ENCODE measurements at regions not wholly inside any gene's neighbourhood (a gene's known extent, or its start where the extent isn't known, plus 50 kb on each side); places are given as distances from the start of the nearest gene placed in this dataset.

DNA sequence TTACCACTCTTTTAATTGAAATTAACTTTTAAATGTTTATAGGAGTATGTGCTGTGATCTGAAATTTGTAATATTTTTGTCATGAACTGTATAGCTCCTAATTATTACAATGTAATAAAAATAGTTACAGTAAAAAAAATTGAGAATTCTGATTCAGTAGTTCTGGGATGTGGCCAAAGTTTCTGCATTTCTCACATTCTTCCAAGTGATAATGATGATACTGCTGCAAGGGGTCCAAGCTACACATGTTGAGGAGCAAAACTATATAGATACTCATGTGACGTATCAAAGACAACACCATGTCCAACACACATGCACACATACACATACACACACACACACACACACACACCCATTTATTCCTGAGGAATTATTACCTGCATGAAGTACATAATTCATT, 71.0 kb upstream of the FAM83B start:
- Histone ChIP-seq H3K36me3 (ENCODE audit: control insufficient read depth, insufficient read depth, low read length) (no peaks in the 10 kb centered on the region), H3K9me3 (replicated peaks; ENCODE audit: control insufficient read depth, low read depth, low read length) (no peaks in the 10 kb centered on the region), H3K27me3 (ENCODE audit: control insufficient read depth, insufficient read depth, low read length) (no peaks in the 10 kb centered on the region), H3K27ac (ENCODE audit: low read length) (no peak overlapping the region), H3K4me1 (ENCODE audit: control insufficient read depth, insufficient read depth, low read length) (no peaks in the 10 kb centered on the region), H3K4me3 (ENCODE audit: low read length) (no peak overlapping the region)
- no CpG with 5 or more reads among the region's 1 CpG for WGBS (ENCODE audit: insufficient coverage)
- no peak for DNase-seq

DNA sequence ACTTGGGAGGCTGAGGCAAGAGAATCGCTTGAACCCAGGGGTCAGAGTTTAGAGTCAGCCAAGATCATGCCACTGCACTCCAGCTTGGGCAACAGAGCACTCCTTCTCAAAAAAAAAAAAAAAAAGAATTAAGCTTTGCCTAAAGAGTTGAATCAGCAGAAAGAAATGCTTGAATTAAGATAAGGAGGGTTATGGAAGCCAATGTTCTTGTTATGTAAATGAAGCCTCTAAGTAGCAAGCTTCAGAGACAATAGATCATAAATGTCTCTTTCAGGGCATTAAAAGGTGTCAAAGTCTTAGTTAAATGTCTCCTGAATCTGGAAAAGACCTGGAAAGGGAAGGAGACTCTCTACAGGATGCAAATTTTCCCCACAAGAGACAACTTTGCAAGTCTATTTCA, 69.7 kb upstream of the FAM83B start:
- H3K4me3 ChIP-seq (ENCODE audit: low read length): no peak overlapping the region
- H3K27me3 ChIP-seq (ENCODE audit: control insufficient read depth, insufficient read depth, low read length): no peaks in the 10 kb centered on the region
- DNase-seq: no peak
- no CpG with 5 or more reads among the region's 1 CpG for WGBS (ENCODE audit: insufficient coverage)
- H3K4me1 ChIP-seq (ENCODE audit: control insufficient read depth, insufficient read depth, low read length): no peaks in the 10 kb centered on the region
- H3K27ac ChIP-seq (ENCODE audit: low read length): no peak overlapping the region
- H3K9me3 ChIP-seq (replicated peaks; ENCODE audit: control insufficient read depth, low read depth, low read length): no peaks in the 10 kb centered on the region
- H3K36me3 ChIP-seq (ENCODE audit: control insufficient read depth, insufficient read depth, low read length): no peaks in the 10 kb centered on the region

DNA sequence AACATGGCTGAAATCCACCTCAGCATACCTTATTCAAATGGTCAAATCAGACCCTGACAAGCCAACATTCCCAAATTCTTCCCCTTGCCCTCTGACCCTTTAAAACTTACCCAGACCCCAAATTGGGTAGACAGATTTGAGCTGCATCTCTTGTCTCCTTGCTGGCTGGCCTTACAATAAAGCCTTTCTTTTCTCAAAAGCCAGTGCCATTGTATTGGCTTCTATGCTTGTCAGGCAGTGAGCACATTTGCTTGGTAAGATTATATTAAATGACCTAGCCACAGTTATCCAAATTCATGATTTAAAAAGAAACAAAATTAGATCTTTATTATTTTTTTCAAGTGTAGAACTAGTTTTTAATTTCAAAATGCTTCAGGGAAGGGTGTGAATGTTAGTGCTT, 67.8 kb upstream of the FAM83B start:
- Histone ChIP-seq H3K27ac (ENCODE audit: low read length) (no peak overlapping the region), H3K36me3 (ENCODE audit: control insufficient read depth, insufficient read depth, low read length) (no peaks in the 10 kb centered on the region), H3K9me3 (replicated peaks; ENCODE audit: control insufficient read depth, low read depth, low read length) (no peaks in the 10 kb centered on the region), H3K4me3 (ENCODE audit: low read length) (no peak overlapping the region), H3K4me1 (ENCODE audit: control insufficient read depth, insufficient read depth, low read length) (no peaks in the 10 kb centered on the region), H3K27me3 (ENCODE audit: control insufficient read depth, insufficient read depth, low read length) (no peaks in the 10 kb centered on the region)
- DNase-seq: no peak

DNA sequence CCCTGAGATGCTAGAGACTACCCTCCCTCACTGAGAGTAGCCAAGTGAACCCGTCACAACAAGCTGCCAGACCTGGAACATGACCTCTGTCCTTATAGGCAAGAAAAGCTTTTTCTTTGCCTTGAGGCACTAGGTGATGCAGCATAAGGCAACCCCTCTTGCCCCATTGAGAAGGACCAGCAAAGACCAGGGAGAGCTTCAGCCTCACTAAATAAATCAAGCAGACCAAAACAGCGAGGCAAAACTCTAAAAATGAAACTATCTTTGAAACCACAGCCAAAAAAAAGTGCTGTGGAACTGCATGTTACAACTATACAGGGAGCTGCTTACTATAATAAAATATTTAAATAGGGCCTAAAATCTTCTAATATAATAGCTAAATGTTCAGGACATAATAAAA, 62.6 kb upstream of the FAM83B start:
- no peak for DNase-seq
- Histone ChIP-seq H3K36me3 (ENCODE audit: control insufficient read depth, insufficient read depth, low read length) (no peaks in the 10 kb centered on the region), H3K27me3 (ENCODE audit: control insufficient read depth, insufficient read depth, low read length) (no peaks in the 10 kb centered on the region), H3K27ac (ENCODE audit: low read length) (no peak overlapping the region), H3K4me1 (ENCODE audit: control insufficient read depth, insufficient read depth, low read length) (no peaks in the 10 kb centered on the region), H3K4me3 (ENCODE audit: low read length) (no peak overlapping the region), H3K9me3 (replicated peaks; ENCODE audit: control insufficient read depth, low read depth, low read length) (no peaks in the 10 kb centered on the region)
- WGBS (ENCODE audit: insufficient coverage): 83% methylated on average over 1 of the region's 2 CpGs

DNA sequence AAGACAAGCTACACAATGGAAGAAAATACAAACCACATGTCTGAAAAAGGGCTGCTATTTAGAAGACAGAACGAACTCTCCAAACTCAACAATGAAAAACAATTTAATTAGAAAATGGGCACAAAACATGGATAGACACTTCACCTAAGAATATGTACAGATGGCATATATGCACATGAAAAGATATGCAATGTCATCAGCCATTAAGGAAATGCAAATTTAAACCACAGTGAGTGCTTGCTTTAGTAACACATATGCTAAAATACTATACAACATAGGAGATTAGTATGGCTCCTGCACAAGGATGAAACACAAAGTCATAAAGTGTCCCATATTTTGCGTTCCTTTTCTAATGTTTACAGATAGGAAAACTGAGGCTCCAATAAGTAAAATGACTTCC, 60.4 kb upstream of the FAM83B start:
- WGBS (ENCODE audit: insufficient coverage): no CpG with 5 or more reads among the region's 2 CpGs
- Histone ChIP-seq H3K4me3 (ENCODE audit: low read length) (no peak overlapping the region), H3K4me1 (ENCODE audit: control insufficient read depth, insufficient read depth, low read length) (no peaks in the 10 kb centered on the region), H3K36me3 (ENCODE audit: control insufficient read depth, insufficient read depth, low read length) (no peaks in the 10 kb centered on the region), H3K27ac (ENCODE audit: low read length) (no peak overlapping the region), H3K9me3 (replicated peaks; ENCODE audit: control insufficient read depth, low read depth, low read length) (no peaks in the 10 kb centered on the region), H3K27me3 (ENCODE audit: control insufficient read depth, insufficient read depth, low read length) (no peaks in the 10 kb centered on the region)
- no peak for DNase-seq

DNA sequence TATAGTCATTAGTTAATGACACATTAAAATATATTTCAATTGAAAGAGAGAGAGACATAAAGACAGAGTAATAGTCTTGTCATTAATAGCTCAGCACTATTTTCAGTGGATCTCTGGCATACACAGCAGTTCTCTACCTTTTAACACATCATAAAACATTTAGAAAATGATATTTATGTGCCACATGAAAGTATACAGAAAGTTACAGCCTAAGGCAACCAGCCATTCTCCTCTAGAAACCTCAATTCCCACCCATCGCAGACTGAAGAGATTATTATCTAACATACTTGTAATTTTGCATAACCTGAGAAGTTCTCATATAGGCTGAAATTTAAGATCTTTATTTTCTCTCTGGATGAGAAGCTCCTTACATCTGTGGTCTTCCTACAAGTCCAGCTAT, 58.7 kb upstream of the FAM83B start:
- Histone ChIP-seq H3K9me3 (replicated peaks; ENCODE audit: control insufficient read depth, low read depth, low read length) (no peaks in the 10 kb centered on the region), H3K27ac (ENCODE audit: low read length) (no peak overlapping the region), H3K4me1 (ENCODE audit: control insufficient read depth, insufficient read depth, low read length) (no peaks in the 10 kb centered on the region), H3K27me3 (ENCODE audit: control insufficient read depth, insufficient read depth, low read length) (no peaks in the 10 kb centered on the region), H3K4me3 (ENCODE audit: low read length) (no peak overlapping the region), H3K36me3 (ENCODE audit: control insufficient read depth, insufficient read depth, low read length) (no peaks in the 10 kb centered on the region)
- no CpG with 5 or more reads among the region's 1 CpG for WGBS (ENCODE audit: insufficient coverage)
- no peak for DNase-seq
